DLD1 (cell line): ENCODE measurements at regions not wholly inside any gene's neighbourhood (a gene's known extent, or its start where the extent isn't known, plus 50 kb on each side); places are given as distances from the start of the nearest gene placed in this dataset.

Source experiments
- in situ Hi-C: cut with HindIII; loops from 2 replicates; pipeline ENCODE4 v1.10.0; 2017; ENCODE audit warnings: low sequenced_read_pairs

DNA sequence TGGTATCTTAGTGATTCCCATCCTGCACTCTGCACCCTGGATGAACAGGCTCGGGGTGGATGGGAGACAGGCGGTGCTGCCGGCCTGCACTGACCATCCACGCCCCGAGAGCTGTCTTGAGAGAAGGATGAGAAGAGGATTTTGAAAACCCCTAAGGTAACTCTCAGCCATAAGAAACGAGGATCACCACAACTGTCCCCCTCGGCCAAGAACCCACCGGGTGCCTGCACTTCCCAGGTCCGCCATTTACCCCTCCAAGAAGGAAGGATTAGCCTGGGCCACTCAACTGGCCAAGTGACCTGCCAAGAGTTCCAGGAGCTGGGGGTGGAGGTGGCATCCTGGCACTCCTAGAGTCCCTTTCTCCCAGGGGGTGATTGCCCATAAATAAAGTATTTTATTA lies 302.4 kb upstream of the TNRC6C start:
- in situ Hi-C loops: no loop called here

DNA sequence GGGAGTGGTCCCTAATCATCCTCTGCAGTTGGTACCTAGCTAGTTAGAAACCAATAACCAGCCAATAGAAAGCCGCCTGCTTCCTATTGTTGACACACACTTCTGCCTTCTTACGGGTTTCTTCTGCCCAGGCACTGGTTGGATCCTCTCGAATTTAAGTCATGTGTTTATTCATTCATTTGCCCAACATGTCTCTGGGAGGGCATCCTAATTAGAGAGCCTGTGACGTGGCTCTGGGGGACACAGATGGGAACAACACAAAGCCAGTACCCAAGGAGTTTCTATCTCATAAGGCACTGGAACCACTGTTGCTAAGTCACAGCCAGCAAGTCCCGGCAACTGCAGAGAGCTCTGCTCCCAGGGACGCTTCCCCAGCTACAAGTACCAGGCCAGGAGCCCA lies 300.7 kb upstream of the TNRC6C start:
- in situ Hi-C loops: no loop called here

DNA sequence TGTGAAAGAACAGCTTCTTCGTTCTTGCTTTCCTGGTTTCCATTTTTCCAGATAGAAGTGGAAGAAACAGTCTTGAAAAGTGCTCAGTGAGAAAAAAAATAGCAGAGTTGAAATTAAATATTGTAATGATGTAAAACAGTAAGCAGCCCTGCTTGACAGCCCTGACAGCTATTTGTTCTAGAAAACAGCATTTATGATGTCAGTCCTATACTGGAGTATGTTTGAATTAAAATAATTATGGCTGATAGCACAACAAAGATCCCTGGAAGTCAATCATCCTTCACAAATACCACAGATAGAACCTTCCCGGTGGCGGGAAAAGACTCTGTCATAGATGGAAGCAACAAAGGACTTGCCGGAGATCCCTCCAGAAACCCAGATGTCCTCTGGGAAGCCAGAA lies 298.0 kb upstream of the TNRC6C start:
- in situ Hi-C loops: no loop called here

DNA sequence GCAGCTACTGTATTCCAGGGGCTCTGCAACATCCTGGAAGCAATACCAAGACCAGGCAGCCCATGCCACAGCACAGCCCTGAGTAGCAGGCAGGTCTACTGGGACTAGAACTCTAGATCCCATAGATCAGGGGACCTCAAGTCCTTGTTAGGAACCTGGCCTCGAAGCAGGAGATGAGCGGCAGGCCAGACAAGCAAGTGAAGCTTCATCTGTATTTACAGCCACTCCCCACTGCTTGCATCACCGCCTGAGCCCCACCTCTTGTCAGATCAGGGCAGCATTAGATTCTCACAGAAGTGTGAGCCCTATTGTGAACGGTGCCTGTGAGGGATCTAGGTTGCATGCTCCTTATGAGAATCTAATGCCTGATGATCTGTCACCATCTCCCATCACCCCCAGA lies 295.7 kb upstream of the TNRC6C start:
- in situ Hi-C loops: no loop called here

DNA sequence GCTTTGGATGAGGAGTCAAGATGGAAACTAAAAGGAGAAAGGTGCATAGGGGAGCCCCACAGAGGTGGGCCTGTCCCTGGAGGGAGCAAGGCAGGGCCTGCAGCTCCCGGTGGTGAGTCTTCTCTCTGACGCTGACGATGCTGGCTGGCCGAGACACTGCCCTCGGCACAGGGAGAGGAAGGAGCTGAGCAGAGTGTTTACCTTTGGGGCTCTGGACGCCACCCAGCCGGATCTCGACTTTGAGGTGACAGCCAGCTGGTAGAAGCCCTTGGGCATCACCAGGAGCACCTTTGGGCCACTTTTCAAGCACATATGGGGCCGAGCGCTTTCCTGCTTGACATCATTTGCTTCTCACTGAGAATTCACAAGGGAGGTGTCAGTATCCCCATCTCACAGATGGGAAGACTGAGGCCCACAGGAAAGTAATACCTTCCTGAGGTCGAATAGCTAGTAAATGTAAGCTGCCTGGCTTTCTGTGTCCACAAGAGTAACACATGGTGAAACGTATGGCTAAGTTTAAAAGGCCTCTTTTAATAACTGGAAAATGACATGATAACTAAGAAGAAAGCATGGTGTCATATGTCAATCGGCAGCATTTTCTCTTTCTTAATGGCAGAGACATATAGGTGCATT lies 294.3 kb upstream of the TNRC6C start:
- in situ Hi-C loops: no loop called here

DNA sequence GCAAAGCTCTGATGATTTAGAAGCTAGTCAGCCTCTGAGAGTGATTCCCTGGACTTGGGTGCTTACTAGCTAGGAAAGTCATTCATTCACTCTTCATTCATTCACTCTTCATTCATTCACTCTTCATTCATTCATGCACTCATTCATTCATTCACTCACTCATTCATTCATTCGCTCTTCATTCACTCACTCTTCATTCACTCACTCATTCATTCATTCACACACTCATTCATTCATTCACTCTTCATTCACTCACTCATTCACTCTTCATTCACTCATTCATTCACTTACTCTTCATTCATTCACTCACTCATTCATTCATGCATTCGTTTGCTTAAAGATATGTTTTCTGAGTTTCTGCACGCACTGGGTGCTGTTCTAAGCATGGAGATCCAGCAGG lies 292.7 kb upstream of the TNRC6C start:
- in situ Hi-C loops: no loop called here

DNA sequence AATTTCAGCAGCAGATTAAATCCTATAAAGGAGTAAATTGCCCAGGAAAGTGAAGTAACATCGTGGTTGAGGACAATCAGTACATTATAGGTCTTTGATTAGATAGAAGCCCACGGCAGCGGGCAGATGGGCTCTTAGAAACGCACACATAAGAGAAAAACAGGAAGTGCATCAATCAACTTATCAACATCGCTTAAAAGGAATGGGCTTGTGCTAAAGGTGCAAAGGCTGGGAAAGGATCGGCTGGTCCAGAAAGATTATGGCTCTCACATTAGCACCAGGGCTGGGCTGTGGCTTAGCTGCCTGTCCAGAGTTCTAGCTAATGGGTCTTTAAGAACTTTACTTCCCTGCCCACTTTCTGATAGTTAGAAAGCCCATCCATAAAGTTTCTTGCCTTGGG lies 292.0 kb upstream of the TNRC6C start:
- in situ Hi-C loops: no loop called here

DNA sequence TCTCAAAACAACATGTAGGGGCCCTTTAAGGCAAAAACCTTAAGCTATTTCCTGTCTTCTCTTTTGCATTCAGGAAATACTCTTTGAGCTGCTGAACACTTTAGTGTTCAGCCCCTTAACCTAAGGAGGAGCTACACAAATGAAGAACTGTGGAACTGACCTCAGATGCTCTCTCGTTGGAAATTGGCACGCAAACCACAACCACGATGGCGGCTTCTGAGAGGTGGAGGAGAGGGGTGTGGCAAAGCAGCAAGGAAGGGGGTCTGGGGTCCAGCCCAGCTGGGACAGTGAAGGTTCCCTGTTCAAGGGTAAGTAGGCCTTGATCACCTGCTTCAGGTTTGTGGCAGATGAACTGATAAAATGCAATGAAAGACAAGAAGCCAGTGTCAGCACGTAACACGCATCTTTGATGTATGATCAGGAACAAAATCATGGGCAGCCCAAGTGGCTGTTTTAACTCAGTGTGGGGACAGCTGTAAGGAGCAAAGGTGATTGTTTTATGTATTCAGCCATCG lies 291.6 kb upstream of the TNRC6C start:
- in situ Hi-C loops: no loop called here

DNA sequence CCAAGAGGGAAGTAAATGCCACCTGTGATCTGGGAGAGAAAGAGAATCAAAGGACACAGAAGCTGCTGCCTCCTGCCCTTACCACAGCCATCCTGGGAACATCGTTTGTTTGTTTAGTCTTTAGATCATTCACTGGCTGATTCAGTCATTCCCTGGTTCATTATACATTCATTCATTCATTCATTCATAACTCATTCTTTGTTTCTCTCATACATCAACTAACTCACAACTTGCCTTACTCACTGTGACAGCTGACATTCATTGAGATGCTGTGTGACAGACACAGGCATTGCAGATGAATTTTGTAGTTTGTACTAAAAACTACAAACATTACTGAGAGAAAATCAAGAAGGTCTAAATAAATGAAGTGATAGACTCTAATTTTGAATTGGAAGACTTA lies 291.0 kb upstream of the TNRC6C start:
- in situ Hi-C loops: no loop called here

DNA sequence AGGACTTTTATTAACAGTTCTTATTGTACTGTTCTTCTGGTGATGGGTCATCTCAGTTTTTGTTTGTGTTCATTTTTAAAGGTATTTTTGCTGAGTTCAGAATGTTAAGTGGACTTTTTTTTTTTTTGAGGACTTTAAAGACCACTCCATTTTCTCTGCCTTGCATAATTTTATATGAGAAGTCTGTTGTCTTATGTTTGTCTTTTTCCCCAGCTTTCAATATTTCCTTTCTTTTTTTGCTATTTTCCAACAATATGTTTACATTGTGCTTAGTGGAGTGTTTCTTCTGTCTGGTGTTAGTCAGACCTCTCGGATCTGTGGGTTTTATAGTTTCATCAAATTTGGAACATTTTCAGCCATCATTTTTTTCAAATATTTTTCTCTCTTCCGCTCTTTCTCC lies 290.0 kb upstream of the TNRC6C start:
- in situ Hi-C loops: no loop called here

DNA sequence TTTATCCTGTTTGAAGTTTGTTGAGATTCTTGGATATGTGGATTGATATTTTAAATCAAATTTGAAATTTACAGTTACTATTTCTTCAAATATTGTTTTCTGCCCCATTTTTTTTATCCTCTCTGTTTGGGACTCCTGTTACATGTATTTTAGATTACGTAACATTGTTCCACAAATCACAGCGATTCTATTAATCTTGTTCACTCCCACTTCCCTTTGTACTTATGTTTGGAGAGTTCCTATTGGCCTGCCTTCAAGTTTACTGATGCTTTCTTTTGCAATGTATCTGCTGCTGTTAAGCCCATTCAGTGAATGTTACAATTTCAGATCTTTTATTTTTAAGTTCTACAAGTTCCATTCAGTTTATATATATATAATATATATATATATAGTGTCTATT lies 288.3 kb upstream of the TNRC6C start:
- in situ Hi-C loops: no loop called here

DNA sequence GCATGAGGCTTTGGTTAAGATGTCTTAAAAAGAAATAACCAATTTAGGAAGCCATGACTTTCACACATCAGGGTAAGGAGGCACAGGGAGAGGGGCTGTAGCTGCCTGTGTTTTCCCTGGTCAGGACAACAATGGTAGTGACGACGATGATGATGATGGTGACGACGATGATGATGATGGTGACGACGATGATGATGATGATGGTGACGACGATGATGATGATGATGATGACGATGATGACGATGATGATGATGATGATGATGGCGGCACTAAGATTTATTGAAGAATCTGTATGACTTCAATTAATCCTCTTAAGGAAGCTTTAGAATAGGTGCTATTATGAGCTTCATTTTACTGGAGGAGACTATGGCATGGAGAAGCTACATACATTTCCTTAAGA lies 284.1 kb upstream of the TNRC6C start:
- in situ Hi-C loops: no loop called here

DNA sequence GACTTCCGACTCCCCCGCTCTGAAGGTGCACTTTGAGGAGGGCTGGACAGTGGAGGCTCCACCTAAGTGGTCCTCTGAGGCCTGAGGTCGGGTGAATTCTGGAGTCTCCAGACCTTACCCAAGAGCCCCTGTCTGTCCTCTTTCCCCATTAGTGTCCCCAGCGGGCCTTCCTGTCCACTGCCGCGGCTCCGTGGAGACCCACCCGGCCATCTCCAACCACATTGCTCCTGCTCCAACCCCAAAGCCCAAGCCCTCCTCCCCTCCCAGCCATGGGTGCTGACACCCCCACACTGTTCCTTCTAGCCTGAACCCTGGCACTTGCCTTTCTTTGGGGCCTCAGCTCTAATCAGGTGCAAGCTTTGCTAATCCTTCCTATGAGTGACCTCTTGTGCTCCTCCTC lies 283.1 kb upstream of the TNRC6C start:
- in situ Hi-C loops: no loop called here

DNA sequence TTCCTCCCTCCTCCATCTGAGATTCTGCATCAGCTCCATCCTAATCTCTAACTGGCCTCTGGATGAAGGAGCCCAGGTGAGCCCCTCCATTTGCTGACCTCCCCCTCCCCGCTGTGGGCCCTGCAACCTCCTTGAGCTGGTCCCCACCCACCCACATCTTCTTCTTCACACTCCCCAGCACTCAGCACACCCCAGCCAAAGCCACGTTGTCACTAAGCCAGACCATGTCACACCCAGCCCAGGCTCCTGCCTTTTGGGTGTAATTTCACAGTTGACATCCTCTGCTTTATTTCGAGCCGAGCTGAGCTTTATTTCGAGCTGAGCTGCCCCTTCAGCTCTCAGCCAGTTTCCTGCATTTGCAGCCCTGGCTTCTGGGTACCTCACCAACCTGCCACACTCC lies 282.7 kb upstream of the TNRC6C start:
- in situ Hi-C loops: no loop called here

DNA sequence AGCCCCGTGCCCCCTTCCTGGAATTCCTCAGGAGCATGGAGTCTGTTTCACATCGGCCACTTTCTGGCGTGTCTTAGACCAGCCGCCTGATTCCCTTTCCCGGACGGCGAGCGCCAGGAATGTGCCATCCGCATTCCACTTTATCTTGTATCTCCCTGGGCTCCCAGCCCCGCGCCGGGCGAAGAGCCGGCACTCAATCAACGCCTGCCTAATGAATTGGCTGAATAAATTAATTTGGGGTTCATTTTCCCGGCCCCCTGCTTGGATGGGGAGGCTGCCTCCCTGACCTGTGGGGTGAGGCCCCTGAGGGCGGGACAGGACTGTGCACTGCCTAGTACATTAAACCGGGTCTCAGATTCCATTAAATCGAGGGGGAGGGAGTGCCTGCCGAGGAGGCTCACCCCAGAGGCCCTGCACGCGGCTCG lies 282.3 kb upstream of the TNRC6C start:
- in situ Hi-C loops: no loop called here

DNA sequence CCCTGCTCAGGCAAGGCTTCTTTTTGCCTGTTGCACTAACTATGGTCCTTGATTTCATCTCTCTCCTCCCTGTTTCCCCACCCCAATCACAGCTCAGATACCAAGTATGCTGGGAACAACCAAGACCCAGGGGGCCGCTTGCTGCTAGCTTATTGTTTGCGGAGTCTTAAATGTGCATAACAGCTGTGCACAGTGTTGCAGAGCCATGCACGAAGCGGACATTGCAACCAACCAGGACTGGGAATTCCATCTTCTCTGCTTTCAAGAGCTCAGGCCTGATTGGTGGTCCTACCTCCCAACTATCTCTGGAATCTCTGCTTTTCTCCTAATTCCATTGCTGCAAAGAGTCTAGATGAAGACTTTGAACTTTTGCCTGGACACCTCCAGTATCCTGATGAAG lies 281.3 kb upstream of the TNRC6C start:
- in situ Hi-C loops: no loop called here

DNA sequence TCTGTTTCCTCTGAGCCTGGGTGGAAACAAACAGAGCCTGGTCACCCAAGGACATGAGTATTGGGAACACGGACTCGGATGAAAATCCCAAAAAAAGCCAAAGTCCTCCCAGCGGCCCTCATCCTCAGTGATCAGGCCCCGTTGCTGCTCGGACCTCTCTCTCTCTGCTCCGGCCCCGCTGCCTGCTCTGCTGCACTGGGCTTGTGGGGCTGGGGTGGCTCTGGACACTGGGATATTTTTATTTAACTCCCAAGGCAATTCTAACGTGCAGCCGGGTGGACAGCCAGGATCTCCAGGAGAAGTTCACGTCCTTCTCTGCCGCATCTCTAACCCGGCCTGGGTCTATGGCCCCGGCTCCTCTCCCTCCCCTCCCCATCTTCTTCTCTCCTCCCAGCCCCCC lies 280.9 kb upstream of the TNRC6C start:
- in situ Hi-C loops: no loop called here

DNA sequence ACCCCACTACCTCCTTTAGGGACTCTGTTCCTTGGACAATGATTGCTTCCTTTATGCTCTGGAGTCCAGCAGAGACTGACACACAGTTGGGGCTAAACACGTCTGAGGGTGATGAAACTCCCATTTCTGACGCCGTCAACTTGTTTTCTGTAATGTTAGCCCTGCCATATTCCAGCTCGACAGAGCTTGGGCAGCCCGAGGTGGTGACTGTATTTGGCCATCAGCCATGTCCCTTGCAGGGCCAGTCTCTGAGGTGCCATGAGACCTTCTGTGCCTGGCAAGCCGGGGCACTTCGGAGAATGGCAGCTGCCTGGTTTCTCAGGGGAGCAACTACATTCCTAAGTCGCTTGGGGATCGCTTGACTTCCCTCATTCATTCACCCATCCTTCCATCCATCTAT lies 278.9 kb upstream of the TNRC6C start:
- in situ Hi-C loops: no loop called here

DNA sequence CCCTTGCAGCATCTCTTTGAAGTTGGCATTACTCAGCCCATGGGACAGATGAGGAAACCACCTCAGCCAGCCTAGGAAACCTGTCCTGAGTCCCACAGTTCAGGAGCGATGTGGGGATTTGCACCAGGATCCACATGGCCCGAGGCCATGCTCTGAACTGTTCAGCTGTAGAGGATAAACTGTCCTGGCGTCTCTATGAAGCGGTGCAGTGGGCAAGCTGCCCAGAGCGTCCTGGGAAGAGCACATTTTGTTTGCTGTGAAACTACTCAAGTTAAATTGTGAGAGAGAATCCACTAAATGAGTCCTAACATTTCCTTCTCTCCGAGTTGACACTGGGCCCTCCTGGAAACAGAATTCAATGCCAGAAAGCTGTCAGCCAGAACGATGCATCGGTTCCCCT lies 276.6 kb upstream of the TNRC6C start:
- in situ Hi-C loops: no loop called here

DNA sequence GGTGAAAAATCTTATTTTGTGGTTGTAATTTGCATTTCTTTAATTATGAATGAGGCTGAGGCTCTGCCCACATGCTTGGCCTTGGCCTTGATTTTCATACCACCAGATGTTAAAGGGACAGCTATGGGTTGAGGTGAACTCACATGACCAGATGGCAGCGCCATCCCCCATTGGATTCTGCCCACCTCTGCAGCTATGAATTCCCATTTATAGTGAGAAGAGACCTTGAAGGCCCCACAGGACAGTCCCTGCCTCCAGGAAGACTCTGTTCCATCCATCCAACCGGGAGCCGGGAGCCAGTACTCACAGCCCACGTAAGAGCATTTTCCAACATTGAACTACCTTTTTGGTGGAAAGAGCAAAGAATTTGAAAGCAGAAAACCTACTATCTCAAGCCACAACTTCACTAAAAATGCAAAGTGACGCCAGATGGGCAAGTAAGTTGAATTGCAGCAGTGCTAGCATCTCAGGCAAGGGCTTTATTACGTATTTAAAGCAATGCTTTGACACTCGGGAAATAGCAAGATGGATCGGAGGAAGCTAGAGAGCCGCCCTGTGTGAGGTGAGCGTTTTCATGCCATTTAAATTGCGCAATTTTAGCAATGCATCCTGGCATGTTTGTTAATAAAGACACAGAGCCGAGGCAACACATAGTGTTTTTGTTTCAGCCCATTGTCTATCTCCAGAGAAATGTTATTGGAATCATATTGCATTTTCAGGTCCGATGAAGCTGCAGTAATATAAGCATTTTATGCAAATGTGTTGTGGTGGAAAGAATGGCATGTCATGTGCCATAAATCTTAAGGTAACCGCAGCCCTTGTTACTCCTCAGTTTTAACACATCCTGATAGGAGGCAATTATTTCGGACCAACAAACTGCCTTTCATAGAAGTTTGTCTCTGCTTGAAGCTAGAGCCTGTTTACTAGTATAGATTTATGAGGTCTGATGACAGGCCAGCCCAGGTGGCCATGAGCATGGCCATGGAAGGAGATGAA lies 273.4 kb upstream of the TNRC6C start:
- in situ Hi-C loops: no loop called here

DNA sequence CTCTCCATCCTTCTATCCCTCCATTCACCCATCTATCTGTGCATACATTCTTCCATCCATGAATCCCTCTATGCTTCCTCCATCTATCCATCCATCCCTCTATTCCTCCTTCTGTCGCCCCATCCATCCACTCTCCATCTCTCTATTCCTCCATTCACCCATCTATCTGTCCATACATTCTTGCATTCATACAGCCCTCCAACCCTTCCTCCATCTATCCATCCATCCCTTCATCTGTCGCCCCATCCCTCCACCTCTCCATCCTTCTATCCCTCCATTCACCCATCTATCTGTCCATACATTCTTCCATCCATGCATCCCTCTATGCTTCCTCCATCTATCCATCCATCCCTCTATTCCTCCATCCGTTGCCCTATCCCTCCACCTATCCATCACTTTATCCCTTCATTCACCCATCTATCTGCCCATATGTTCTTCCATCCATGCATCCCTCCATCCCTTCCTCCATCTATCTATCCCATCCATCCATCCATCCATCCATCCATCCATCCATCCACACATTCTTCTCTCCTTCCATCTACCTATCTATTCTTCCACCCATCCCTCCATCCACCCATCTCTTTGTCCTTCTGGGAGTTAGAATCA lies 272.5 kb upstream of the TNRC6C start:
- in situ Hi-C loops: no loop called here

DNA sequence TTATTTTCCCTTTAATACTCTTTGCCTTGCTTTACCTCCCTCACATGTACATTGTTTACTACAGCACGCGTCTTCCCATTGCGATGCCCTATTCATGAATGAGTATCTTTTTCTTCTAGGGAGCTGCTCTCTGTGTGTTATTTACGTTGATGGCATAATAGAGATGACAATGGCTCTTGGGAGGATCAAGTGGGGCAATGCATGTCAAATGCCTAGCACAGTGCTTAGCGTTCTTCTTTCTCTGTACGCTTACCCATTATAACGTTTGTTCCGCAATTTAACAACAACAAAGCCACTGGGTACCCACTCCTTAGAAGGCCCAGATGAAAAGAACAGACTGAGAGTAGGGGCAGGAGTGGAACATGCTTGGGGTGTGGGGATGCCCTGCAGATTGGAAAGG lies 271.6 kb upstream of the TNRC6C start:
- in situ Hi-C loops: no loop called here
